ENCODE measurements at regions not wholly inside any gene's neighbourhood (a gene's known extent, or its start where the extent isn't known, plus 50 kb on each side); places are given as distances from the start of the nearest gene placed in this dataset.

GRCh38 chr15:31805090-31805662, 225.1 kb upstream of the CHRNA7 start:
- intact Hi-C loops (cut with micrococcal nuclease) = no loop called here

GRCh38 chr15:31806106-31806505, 224.2 kb upstream of the CHRNA7 start:
- intact Hi-C loops (cut with micrococcal nuclease) = no loop called here

DNA sequence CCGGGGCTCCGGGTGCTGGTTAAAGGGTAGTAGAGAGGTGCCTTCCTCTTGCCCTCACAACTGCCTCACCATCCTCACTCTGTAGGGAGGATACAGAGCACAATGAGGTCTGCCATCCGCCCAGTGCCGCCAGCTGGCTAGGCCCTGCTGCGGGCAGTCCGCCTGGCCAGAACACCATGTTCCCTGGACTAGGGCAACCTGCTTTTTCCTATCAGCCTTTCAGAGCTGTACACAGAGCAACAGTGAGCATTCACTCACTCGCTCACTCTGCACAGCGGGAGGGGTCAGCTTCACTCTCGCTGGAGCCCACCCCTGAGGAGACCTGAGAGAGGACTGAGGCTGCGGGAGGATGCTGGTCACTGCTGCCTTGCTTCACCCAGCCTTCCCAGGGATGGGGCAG, 218.7 kb upstream of the CHRNA7 start:
- intact Hi-C loops (cut with micrococcal nuclease) = no loop called here

DNA sequence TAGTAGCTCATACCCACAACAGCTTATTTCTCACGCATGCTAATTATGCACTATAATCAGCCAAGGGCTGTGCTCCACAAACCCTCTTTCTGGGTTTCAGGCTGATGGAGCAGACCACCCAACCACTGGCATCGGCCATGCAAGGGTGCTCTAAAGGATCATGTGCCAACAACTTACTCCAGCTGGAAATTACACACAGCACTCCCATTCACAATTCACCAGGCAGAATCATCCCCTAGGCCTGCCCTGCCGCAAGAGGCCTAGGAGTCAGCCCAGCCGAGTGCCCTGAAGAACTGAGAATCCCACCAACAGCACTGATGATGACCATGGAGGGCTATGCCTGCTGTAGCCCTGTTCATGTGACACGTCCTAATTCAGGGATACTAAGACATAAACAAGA, 216.2 kb upstream of the CHRNA7 start:
- intact Hi-C loops (cut with micrococcal nuclease) = no loop called here

DNA sequence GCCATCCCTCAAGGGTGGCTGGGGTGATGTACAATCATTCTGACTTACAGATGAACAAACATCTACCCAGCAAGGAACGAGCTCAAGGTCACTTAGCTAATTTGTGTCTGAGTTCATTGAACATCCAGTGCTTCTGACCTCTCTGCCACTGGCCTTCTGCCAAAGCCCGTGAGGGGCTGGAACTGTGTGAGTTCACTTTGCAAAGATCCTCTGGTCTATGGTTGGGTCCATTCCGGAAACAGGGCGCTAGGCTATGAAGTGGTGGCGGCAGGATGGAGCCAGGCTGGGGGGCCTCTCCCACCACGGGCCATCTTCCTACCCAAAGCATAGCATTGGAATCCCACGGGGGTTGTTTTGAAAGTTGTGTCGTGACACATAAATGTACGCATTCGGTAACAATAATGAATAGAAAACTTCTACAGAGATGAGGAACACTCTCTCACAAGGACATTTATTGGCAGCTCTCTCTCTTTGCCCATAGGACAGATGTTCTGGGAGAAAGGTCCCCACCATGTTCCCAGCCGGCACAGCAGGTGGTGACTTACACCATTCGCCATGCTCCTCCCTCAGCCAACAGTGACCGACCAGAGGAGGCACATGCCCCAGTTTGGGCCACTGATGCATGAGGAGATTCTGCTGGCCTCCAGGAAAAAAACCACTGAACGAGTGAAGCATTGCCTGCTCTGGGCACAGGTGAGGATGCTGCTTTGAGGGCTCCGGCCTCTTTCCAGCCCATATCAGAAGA, 214.7 kb upstream of the CHRNA7 start:
- intact Hi-C loops (cut with micrococcal nuclease) = no loop called here

DNA sequence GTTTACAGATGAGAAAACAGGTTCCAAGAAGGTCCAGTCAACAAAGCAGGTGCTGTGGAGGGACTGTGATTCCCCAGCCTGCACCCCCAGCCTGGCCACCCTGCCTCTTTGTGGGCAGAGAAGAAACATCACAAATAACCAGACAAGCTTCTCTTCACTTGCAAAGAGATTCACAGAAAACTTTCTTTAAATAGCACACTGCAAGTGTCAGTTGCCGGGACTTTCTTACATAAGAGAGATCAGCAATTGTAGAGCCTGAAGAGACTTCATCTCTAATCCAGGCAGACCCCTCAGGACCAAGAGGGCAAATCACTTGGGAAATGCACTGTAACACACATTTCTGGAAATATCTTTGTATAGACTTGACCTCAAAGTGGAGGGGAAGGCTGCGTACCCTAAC, 207.9 kb upstream of the CHRNA7 start:
- intact Hi-C loops (cut with micrococcal nuclease) = no loop called here

GRCh38 chr15:31824024-31824423, 206.3 kb upstream of the CHRNA7 start:
- intact Hi-C loops (cut with micrococcal nuclease) = no loop called here

DNA sequence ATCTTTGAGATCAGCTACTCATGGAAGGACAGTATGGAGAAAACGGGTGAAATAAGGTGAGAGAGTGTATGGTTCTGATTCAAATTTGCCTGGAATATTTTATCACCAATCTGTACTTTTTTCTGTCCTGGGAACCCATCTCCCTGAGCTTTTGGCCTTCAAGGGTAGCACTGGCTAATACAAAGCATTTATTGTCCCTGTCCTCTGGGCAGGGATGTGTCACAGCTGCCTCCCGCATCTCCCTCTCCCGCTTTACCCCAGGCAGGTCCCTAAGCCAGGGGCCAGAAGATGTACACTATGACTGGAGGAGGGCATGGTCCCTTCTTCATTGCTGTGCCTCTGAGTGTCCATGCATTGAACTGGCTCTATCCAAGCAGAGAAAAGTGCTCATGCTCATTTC, 201.7 kb upstream of the CHRNA7 start:
- intact Hi-C loops (cut with micrococcal nuclease) = no loop called here

DNA sequence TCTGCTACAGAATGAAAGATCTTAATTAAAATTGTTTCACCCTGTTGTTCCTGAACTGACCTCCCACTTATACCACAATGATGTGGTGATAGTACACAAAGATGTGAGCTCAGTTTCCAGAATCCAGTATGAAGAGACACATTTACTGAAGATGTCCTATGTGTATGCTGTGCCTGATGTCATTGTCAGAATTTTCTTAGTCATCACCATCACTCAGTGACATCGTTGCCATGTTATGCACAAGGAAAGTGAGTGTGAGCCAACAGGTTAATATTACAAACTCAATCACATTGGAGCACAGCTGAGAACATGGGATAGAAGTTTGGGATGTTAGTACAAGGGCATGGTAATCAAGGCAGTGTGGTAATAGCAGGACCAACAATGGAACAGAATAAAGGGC, 199.7 kb upstream of the CHRNA7 start:
- intact Hi-C loops (cut with micrococcal nuclease) = no loop called here

- intact Hi-C loops (cut with micrococcal nuclease) = no loop called here
Measured at GRCh38 chr15:31831596-31831995, 198.7 kb upstream of the CHRNA7 start.

GRCh38 chr15:31834654-31835053, 195.7 kb upstream of the CHRNA7 start:
- intact Hi-C loops (cut with micrococcal nuclease) = no loop called here

DNA sequence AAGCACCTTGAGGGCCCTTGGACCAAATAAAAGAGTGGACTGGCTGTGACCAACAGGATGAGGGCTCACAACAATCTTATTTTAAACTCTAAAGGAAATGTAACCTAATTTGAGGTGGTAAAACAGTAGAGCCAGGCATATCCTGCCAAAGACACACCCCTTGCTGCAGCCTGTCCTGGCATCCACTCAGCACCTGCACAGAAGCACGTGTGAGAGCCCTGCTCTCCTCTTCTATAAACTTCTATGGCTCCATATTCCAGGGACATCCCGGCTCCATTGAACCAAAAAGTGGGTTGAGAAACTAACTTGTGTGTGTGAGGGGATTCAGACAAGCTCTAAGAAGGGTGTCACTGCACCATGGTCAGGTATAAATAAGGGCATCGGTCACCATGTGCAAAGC, 190.9 kb upstream of the CHRNA7 start:
- intact Hi-C loops (cut with micrococcal nuclease) = no loop called here

DNA sequence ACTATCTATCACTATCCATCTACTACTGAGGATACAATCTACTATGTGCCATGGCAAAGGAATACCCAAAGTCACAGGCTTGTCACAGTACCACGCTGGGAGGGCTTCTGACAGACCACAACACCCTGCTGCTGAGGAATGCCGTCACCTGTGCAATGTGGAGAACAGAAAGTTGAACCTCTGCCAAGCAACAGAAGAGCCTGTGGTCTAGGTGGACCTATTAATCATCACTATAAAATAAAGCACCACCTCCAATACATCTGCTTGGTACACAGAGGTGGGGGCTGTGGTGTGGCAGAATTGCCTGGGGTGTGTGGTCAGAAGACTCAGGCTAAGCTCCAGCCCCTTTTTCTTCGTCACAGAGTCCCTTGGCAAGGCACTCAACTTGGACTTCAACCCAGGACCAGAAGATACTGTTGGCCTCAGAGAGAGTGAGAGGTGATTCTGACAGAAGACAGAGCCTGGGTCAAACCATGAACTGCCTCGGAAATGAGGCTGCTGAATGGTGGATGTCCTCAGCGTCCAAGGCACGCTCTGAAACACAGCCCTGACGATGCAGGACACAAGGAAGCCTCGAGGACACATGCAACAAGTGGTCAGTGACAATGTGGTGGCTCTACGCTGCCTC, 189.4 kb upstream of the CHRNA7 start:
- intact Hi-C loops (cut with micrococcal nuclease) = no loop called here

- intact Hi-C loops (cut with micrococcal nuclease) = no loop called here
Measured at GRCh38 chr15:31842532-31843195, 187.7 kb upstream of the CHRNA7 start.

GRCh38 chr15:31843426-31844055, 186.8 kb upstream of the CHRNA7 start:
- intact Hi-C loops (cut with micrococcal nuclease) = no loop called here

DNA sequence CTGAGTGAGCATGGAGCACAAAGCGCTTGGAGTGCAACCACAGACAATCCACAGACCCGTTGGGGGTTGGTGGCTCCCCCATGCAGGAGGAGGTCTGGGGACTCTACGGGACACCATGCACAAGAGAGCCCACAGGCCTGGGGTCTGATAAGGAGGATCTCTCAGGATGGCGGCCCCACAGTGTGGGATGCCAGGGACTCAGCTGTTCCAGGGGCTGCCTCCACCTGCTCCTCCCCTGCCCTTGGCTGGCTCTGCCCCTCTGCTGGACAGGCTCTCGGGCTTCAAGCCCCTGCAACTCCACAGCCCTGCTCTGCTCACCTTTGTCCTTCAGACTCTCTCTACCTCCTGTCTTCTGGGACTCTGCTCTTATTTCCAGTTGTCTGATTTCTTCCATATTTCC, 184.5 kb upstream of the CHRNA7 start:
- intact Hi-C loops (cut with micrococcal nuclease) = no loop called here

DNA sequence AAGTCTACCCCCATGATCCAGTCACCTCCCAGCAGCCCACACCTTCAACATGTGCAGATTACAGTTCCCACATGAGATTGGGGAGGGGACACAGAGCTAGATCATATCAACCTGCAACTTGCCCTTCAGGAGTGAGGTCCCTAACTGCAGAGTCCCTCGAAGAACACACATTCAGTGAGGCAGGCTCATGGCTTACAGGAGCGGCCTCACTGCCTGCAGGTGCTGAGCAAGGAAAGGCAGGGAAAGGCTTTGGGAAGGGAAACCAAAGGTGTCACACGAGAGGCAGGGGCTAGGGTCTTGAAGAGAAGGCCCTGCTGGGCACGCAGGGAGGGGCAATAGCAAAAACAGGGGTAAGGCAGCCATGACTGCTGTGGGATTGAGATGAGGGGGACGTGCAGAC, 182.4 kb upstream of the CHRNA7 start:
- intact Hi-C loops (cut with micrococcal nuclease) = no loop called here

- intact Hi-C loops (cut with micrococcal nuclease) = no loop called here
Measured at GRCh38 chr15:31848621-31849020, 181.7 kb upstream of the CHRNA7 start.

GRCh38 chr15:31852933-31853799, 177.1 kb upstream of the CHRNA7 start:
- intact Hi-C loops (cut with micrococcal nuclease) = no loop called here

GRCh38 chr15:31856581-31856980, 173.7 kb upstream of the CHRNA7 start:
- intact Hi-C loops (cut with micrococcal nuclease) = no loop called here

- intact Hi-C loops (cut with micrococcal nuclease) = no loop called here
Measured at GRCh38 chr15:31857194-31857593, 173.1 kb upstream of the CHRNA7 start.

Measured in T-helper 2 cell treated with Interferon-gamma antibody and Interleukin-4, amounts not matched to agents 100 ng/mL and 5 ng/mL, for 36 hours (primary cell).